ENCODE measurements at regions not wholly inside any gene's neighbourhood (a gene's known extent, or its start where the extent isn't known, plus 50 kb on each side); places are given as distances from the start of the nearest gene placed in this dataset.
A peak's percentile ranks its signal among the peaks of the same experiment; 100 is the strongest.

GRCh38 chr2:63692002-63692606, 103.3 kb downstream of the MDH1 start:
- H3K27me3 ChIP-seq (ENCODE audit: insufficient read depth) = no peaks in the 10 kb centered on the region

GRCh38 chr2:63695583-63695982, 106.8 kb downstream of the MDH1 start:
- no peak overlapping the region for H3K4me3 ChIP-seq
- no peaks in the 10 kb centered on the region for H3F3A ChIP-seq (replicated peaks; ENCODE audit: low read depth)
- no peak overlapping the region for H3K27ac ChIP-seq (ENCODE audit: low read depth)
- no peaks in the 10 kb centered on the region for H3K27me3 ChIP-seq (ENCODE audit: insufficient read depth)
- no peaks in the 10 kb centered on the region for H3K36me3 Mint-ChIP-seq (ENCODE audit: low read depth)
- H4K20me1 ChIP-seq (replicated peaks; ENCODE audit: insufficient read depth) = no peaks in the 10 kb centered on the region
- no peaks in the 10 kb centered on the region for H3K36me3 ChIP-seq (ENCODE audit: insufficient read depth)
- no peak overlapping the region for H3K4me3 Mint-ChIP-seq
- H3K9me3 Mint-ChIP-seq = no peaks in the 10 kb centered on the region
- H3K4me2 ChIP-seq = no peak overlapping the region
- ATAC-seq (no peak), DNase-seq (ENCODE audit: low spot score) (no peak)
- no peaks in the 10 kb centered on the region for H3K79me2 ChIP-seq (replicated peaks; ENCODE audit: insufficient read depth)
- no peak overlapping the region for H3K27ac Mint-ChIP-seq
- no peaks in the 10 kb centered on the region for H3K9me2 ChIP-seq (ENCODE audit: insufficient read depth)
- H3K4me1 ChIP-seq (ENCODE audit: insufficient read depth) = peaks cover 5% of the 10 kb centered on the region
- no peaks in the 10 kb centered on the region for H3K27me3 Mint-ChIP-seq (ENCODE audit: insufficient read depth, low read depth, poor library complexity)
- H2AFZ ChIP-seq = no peak overlapping the region
- H3K4me1 Mint-ChIP-seq = peaks cover 28% of the 10 kb centered on the region
- TF ChIP-seq ZNF462 (CRISPR knock-in tag; IDR thresholded peaks at IDR 0.05) (no peak), CTCF (conservative IDR thresholded peaks at IDR 0.05; ENCODE audit: low read depth in 2 of 2) (no peak), ZNF114 (CRISPR knock-in tag; IDR thresholded peaks at IDR 0.05) (no peak), STAT1 (IDR thresholded peaks at IDR 0.05; ENCODE audit: unreplicated experiment) (no peak), EZH2phosphoT487 (IDR thresholded peaks at IDR 0.05; ENCODE audit: unreplicated experiment) (no peak), EZH2 (IDR thresholded peaks at IDR 0.05; ENCODE audit: low read depth, unreplicated experiment) (no peak), JUNB (IDR thresholded peaks at IDR 0.05; ENCODE audit: unreplicated experiment) (no peak), POLR2AphosphoS5 (IDR thresholded peaks at IDR 0.05; ENCODE audit: low read depth) (no peak)

More at GRCh38 chr2:63692002-63692606, 103.3 kb downstream of the MDH1 start:
- H4K20me1 ChIP-seq (replicated peaks; ENCODE audit: insufficient read depth) = no peaks in the 10 kb centered on the region
- no peaks in the 10 kb centered on the region for H3K9me2 ChIP-seq (ENCODE audit: insufficient read depth)
- H3K4me1 Mint-ChIP-seq = peaks cover 15% of the 10 kb centered on the region
- no peak overlapping the region for H3K4me2 ChIP-seq
- H3K79me2 ChIP-seq (replicated peaks; ENCODE audit: insufficient read depth) = no peaks in the 10 kb centered on the region
- no peak overlapping the region for H3K4me3 Mint-ChIP-seq
- TF ChIP-seq STAT1 (IDR thresholded peaks at IDR 0.05; ENCODE audit: unreplicated experiment) (no peak), ZNF331 (CRISPR knock-in tag; IDR thresholded peaks at IDR 0.05; ENCODE audit: low read depth) (no peak), CTCF (conservative IDR thresholded peaks at IDR 0.05; ENCODE audit: low read depth in 2 of 2) (peak; percentile 50 to 76)
- peaks cover 5% of the 10 kb centered on the region for H3K4me1 ChIP-seq (ENCODE audit: insufficient read depth)
- H3K36me3 ChIP-seq (ENCODE audit: insufficient read depth) = no peaks in the 10 kb centered on the region
- peaks cover 1% of the 10 kb centered on the region; the same call in 1 of the 3 replicates for H3K36me3 Mint-ChIP-seq (ENCODE audit: low read depth)
- peak; percentile 59 for DNase-seq (ENCODE audit: low spot score)
- no peak overlapping the region for H2AFZ ChIP-seq
- no peak overlapping the region for H3K4me3 ChIP-seq
- H3F3A ChIP-seq (replicated peaks; ENCODE audit: low read depth) = no peaks in the 10 kb centered on the region
- no peak overlapping the region for H3K27ac ChIP-seq (ENCODE audit: low read depth)
- peaks cover 2% of the 10 kb centered on the region for H3K27me3 Mint-ChIP-seq (ENCODE audit: insufficient read depth, low read depth, poor library complexity)
- peak; percentile 40; the same call in 2 of the 3 replicates for ATAC-seq
- H3K9me3 Mint-ChIP-seq = peaks cover 3% of the 10 kb centered on the region; the same call in 1 of the 3 replicates
- no peak overlapping the region for H3K27ac Mint-ChIP-seq

Data from GM23338 (cell line).